Heart right ventricle (tissue), 16 donors: ENCODE measurements at regions not wholly inside any gene's neighbourhood (a gene's known extent, or its start where the extent isn't known, plus 50 kb on each side); places are given as distances from the start of the nearest gene placed in this dataset.

Experiments used
- ATAC-seq, 8 donors: fragments of 200-7000 bp; cut with Tn5 transposase; one replicate each; pipeline ENCODE4 v1.9.1; 2020; ENCODE audit warnings: mild to moderate bottlenecking in 8 of 8, moderate library complexity in 8 of 8, moderate number of reproducible peaks in 1 of 8
- DNase-seq, 2 donors: peaks; one replicate each; pipeline ENCODE4 v3.0.0-alpha.2; 2020
- H3K27ac ChIP-seq, 10 donors: fragments of 200-600 bp; sonication (generic) in 2 of 10; one replicate each; pipeline versions ENCODE4 v1.5.0 to v1.8.0; 2020 to 2022; ENCODE audit warnings: mild to moderate bottlenecking in 3 of 10
- H3K27me3 ChIP-seq, 7 donors: fragments of 200-600 bp; one replicate each; pipeline ENCODE4 v1.8.0; 2021 to 2022; ENCODE audit warnings: mild to moderate bottlenecking in 2 of 7
- H3K36me3 ChIP-seq, 9 donors: fragments of 200-600 bp; sonication (generic) in 1 of 9; one replicate each; pipeline versions ENCODE4 v1.5.0 to v1.8.0; 2020 to 2022; ENCODE audit warnings: mild to moderate bottlenecking in 2 of 9
- H3K4me1 ChIP-seq, 9 donors: fragments of 200-600 bp; sonication (generic) in 1 of 9; one replicate each; pipeline versions ENCODE4 v1.5.0 to v1.8.0; 2020 to 2022; ENCODE audit warnings: mild to moderate bottlenecking in 4 of 9
- H3K4me3 ChIP-seq, 10 donors: fragments of 200-600 bp; sonication (generic) in 2 of 10; one replicate each; pipeline versions ENCODE4 v1.5.0 to v1.8.0; 2020 to 2022; ENCODE audit warnings: mild to moderate bottlenecking in 7 of 10, moderate library complexity in 2 of 10
- H3K9me3 ChIP-seq, 11 donors: fragments of 200-600 bp in 10 of 11; sonication (generic) in 2 of 11; one replicate each; pipeline versions ENCODE4 v1.5.0 to v1.8.0; 2013 to 2022; ENCODE audit warnings: mild to moderate bottlenecking in 2 of 11, control low read depth in 1 of 11, moderate library complexity in 1 of 11
- WGBS, 2 donors: extraction: QIAGEN DNeasy Blood & Tissue Kit; methylation state at CpG; one replicate each; pipeline ENCODE4 v1.1.7; 2013; ENCODE audit warnings: inconsistent platforms in 1 of 2; 5-methylcytosine and 5-hydroxymethylcytosine counted together
- intact Hi-C, 10 donors: fragments of 100-400 bp; cut with DNase I; formaldehyde crosslinking; loops; one replicate each; pipeline versions ENCODE4 v1.11.1 to v1.14.2; 2022
- TF ChIP-seq, protein P1 (sequence below), 9 donors: fragments of 200-600 bp; sonication (generic) in 2 of 9; IDR thresholded peaks; one replicate each; pipeline versions ENCODE4 v1.5.0 to v1.8.0; 2021 to 2022; ENCODE audit warnings: antibody characterized with exemption in 9 of 9, mild to moderate bottlenecking in 5 of 9, moderate library complexity in 1 of 9
- donor health status: Arrhythmogenic right ventricular cardiomyopathy.
- donor health status: ischemic (EF 13 %, LVEDD 7.1; RV severe dilation, severe dysfunction).
- donor health status: healthy with polysubstance abuse.
- donor health status: DM: no; HTN: yes; CAD: no.
- donor health status: DM: no; HTN: no; CAD: no.
- donor health status: ischemic (EF 25% LVEDD 6.9; RV normal size, moderate dysfunction).
- donor health status: ischemic (EF 25% LVEDD 5.7; RV mildly dilated, moderate dysfunction).
- donor health status: healthy.
- donor health status: DM: yes; HTN: yes; CAD: no.
- donor health status: Ischemic cardiomyopathy.
- donor health status: ischemic (EF 35%, LVEDD 5.7; RV mildly dilated, moderate dysfunction).
- donor health status: nonischemic (EF 11% LVEDD 7.7; RV severe dilation, severe dysfunction).
- donor health status: DM: yes; HTN: yes; CAD: no.
- donor health status: PGD.
- donor health status: ischemic (EF 29% LVEDD 5.4; RV normal size, mild dysfunction).
- donor health status: nonischemic (EF 23%, LVEDD 6.1; RV moderate dilation, normal function).

DNA sequence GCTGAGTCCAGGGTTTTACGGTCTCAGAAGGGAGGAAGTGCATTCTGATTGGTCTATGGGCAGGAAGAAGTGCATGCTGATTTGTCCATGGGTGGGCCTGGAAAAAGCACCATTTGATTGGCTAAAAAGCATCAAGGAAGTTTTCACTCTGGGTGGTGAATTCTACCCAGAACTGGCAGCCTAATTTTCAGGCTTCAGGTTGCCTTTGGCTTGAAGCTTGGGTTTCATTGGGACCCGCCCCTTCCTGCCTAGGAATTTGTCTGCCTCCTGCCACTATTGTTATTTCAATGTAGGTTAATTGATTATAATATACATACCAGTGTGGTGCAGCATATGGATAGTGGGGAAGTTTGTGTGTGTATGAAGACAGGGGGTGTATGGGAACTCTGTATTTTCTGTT, 1355.9 kb downstream of the SI start:
- H3K4me1 ChIP-seq = no peaks in the 10 kb centered on the region
- no peak overlapping the region for H3K4me3 ChIP-seq
- intact Hi-C loops = loop anchor here in 1 of 10 donors (10.0 kb wide), 1 partner anchor 1392 kb away; no protein-coding TSS in a partner anchor
- H3K36me3 ChIP-seq = no peaks in the 10 kb centered on the region
- WGBS, 2 donors = 76 to 88% methylated on average over 2 of the region's 2 CpGs
- DNase-seq (no peak), ATAC-seq (no peak)
- peaks cover 0 to 17% (median 0%) of the 10 kb centered on the region in 11 donors for H3K9me3 ChIP-seq
- no peak overlapping the region for H3K27ac ChIP-seq
- TF ChIP-seq, protein P1, sequence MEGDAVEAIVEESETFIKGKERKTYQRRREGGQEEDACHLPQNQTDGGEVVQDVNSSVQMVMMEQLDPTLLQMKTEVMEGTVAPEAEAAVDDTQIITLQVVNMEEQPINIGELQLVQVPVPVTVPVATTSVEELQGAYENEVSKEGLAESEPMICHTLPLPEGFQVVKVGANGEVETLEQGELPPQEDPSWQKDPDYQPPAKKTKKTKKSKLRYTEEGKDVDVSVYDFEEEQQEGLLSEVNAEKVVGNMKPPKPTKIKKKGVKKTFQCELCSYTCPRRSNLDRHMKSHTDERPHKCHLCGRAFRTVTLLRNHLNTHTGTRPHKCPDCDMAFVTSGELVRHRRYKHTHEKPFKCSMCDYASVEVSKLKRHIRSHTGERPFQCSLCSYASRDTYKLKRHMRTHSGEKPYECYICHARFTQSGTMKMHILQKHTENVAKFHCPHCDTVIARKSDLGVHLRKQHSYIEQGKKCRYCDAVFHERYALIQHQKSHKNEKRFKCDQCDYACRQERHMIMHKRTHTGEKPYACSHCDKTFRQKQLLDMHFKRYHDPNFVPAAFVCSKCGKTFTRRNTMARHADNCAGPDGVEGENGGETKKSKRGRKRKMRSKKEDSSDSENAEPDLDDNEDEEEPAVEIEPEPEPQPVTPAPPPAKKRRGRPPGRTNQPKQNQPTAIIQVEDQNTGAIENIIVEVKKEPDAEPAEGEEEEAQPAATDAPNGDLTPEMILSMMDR (IDR thresholded peaks at IDR 0.05) = no peak
- no peaks in the 10 kb centered on the region for H3K27me3 ChIP-seq

DNA sequence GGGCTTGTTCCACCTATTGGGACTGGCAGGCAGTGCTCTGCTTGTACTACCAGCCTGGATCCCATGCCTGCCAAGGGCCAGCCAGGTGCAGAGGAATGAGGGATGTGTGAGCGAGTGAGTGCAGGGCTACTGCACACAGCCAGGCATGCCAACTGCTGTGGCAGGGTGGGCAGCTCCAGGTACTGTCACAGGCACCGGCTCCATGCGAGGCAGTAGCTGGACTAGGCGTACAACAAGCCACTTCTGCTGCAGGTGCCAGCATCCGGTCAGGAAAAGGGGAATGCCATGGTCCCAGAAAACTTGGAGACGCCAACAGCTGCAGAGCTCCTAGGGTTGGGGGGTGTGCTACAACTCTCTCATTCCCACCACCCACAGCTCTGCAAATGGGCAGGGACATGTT, 1356.7 kb downstream of the SI start:
- TF ChIP-seq, protein P1 (IDR thresholded peaks at IDR 0.05) = no peak
- WGBS, 2 donors = 87 to 94% methylated on average over 6 of the region's 6 CpGs
- ATAC-seq (no peak), DNase-seq (no peak)
- Histone ChIP-seq H3K4me1 (no peaks in the 10 kb centered on the region), H3K4me3 (no peak overlapping the region), H3K9me3 (peaks cover 0 to 17% (median 0%) of the 10 kb centered on the region in 11 donors), H3K27me3 (no peaks in the 10 kb centered on the region), H3K27ac (no peak overlapping the region), H3K36me3 (no peaks in the 10 kb centered on the region)
- intact Hi-C loops = loop anchor here in 1 of 10 donors (10.0 kb wide), 1 partner anchor 1393 kb away; no protein-coding TSS in a partner anchor

DNA sequence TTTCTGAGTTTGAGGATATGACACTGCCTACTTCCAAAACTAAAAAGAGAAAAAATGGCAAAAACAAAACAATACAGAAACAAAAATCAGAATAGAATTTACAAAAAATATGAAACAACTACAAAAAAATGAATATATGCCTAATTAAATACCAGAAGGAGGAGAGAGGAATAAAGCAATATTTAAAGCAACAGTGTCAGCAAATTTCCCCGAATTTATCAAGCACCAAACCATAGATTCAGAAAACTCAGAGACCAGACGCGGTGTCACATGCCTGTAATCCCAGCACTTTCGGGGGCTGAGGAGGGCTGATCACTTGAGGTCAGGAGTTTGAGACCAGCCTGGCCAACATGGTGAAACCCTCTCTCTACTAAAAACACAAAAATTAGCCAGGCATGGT, 1360.9 kb downstream of the SI start:
- no peaks in the 10 kb centered on the region for H3K27me3 ChIP-seq
- WGBS, 2 donors = 89 to 91% methylated on average over 4 of the region's 4 CpGs
- H3K4me1 ChIP-seq = no peaks in the 10 kb centered on the region
- no peak overlapping the region for H3K4me3 ChIP-seq
- H3K27ac ChIP-seq = no peak overlapping the region
- ATAC-seq = no peak
- no peaks in the 10 kb centered on the region for H3K36me3 ChIP-seq
- TF ChIP-seq, protein P1 (IDR thresholded peaks at IDR 0.05) = no peak
- intact Hi-C loops = no loop called here
- H3K9me3 ChIP-seq = peaks cover 0 to 17% (median 0%) of the 10 kb centered on the region in 11 donors
- DNase-seq = no peak

DNA sequence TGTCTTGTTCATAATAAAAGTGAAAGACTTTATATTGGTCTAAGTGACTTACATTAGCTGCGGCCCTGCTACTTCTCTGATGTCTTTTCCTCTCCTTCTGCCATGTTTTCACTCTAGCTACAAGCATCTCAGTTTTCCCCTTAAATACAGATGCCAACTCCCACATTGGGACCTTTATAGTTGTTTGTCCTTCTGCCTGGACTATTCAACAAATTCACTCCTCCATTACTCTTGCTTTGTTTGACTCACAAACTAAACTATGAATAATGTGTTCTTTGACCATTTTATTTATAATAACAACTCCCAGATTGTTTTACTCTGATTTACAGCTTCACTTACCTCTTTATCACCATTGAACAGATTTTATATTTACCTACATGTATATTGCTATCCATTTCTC, 1369.9 kb downstream of the SI start:
- Histone ChIP-seq H3K9me3 (no peaks in the 10 kb centered on the region), H3K36me3 (no peaks in the 10 kb centered on the region), H3K4me3 (no peak overlapping the region), H3K27me3 (no peaks in the 10 kb centered on the region), H3K4me1 (no peaks in the 10 kb centered on the region), H3K27ac (no peak overlapping the region)
- no peak for DNase-seq
- intact Hi-C loops = no loop called here
- 85 to 95% methylated on average over 1 of the region's 1 CpG for WGBS, 2 donors
- TF ChIP-seq, protein P1 (IDR thresholded peaks at IDR 0.05) = no peak
- no peak for ATAC-seq
